ENCODE measurements at regions not wholly inside any gene's neighbourhood (a gene's known extent, or its start where the extent isn't known, plus 50 kb on each side); places are given as distances from the start of the nearest gene placed in this dataset.

DNA sequence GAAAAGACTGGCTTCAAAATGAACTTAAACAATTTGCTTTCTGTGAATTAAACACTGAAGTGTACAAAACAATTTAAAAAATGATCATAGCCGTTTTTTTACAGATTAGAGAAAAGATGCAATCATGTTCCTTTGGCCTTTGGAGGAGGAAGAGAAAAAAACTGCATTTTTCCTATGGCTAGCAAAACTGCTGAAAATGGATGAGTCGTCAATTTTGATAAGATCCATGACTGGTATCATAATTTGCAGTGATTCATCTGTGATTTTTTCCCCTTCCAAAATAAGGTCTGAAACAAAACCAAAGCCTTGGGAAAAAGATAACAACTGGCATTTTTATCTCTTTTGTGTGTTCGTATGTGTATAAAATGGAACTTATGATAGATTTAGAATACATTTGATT is 255.6 kb upstream of the SATB1 start:
- Histone ChIP-seq H3K9me3 (replicated peaks in 1 of 2; ENCODE audit: control insufficient read depth in 2 of 2, insufficient read depth in 1 of 2, low read depth in 1 of 2, low read length in 2 of 2) (peaks cover 0 to 2% of the 10 kb centered on the region in 2 donors), H4K91ac (ENCODE audit: low read depth, low read length, poor library complexity) (no peak overlapping the region), H3K14ac (ENCODE audit: low read length) (no peak overlapping the region), H2BK5ac (ENCODE audit: low read length) (no peak overlapping the region), H3K4me1 (ENCODE audit: control insufficient read depth in 2 of 2, insufficient read depth in 1 of 2, low read depth in 1 of 2, low read length in 2 of 2) (no peaks in the 10 kb centered on the region), H3K4me3 (ENCODE audit: low read length in 2 of 2) (no peak overlapping the region), H2BK12ac (ENCODE audit: low read length) (no peak overlapping the region), H3K18ac (ENCODE audit: low read length) (no peak overlapping the region), H4K8ac (ENCODE audit: low read depth, low read length) (no peak overlapping the region), H3K36me3 (replicated peaks in 1 of 2; ENCODE audit: control insufficient read depth in 2 of 2, insufficient read depth in 2 of 2, low read length in 2 of 2) (no peaks in the 10 kb centered on the region), H3K9ac (ENCODE audit: low read depth, low read length, poor library complexity) (no peak overlapping the region), H3K4me2 (ENCODE audit: insufficient read depth, low read length, poor library complexity, severe bottlenecking) (no peak overlapping the region), H3K27me3 (ENCODE audit: control insufficient read depth in 3 of 3, insufficient read depth in 3 of 3, low read depth in 1 of 3, low read length in 3 of 3) (no peaks in the 10 kb centered on the region), H2AFZ (ENCODE audit: low read length) (no peak overlapping the region), H2AK5ac (ENCODE audit: low read depth, low read length) (no peak overlapping the region), H3K27ac (replicated peaks; ENCODE audit: low read length) (no peak overlapping the region), H3K79me1 (ENCODE audit: low read depth, low read length) (no peaks in the 10 kb centered on the region), H2BK15ac (ENCODE audit: low read length) (no peak overlapping the region), H3K23ac (ENCODE audit: low read depth, low read length, poor library complexity) (no peak overlapping the region), H2BK120ac (ENCODE audit: low read depth, low read length) (no peak overlapping the region), H3K4ac (ENCODE audit: low read length) (no peak overlapping the region)
- WGBS, 2 donors (ENCODE audit: extremely low coverage in 2 of 2, insufficient read length in 2 of 2, insufficient replicate concordance in 1 of 2): no CpG with 5 or more reads among the region's 3 CpGs
- no peak for DNase-seq (ENCODE audit: low spot score)

DNA sequence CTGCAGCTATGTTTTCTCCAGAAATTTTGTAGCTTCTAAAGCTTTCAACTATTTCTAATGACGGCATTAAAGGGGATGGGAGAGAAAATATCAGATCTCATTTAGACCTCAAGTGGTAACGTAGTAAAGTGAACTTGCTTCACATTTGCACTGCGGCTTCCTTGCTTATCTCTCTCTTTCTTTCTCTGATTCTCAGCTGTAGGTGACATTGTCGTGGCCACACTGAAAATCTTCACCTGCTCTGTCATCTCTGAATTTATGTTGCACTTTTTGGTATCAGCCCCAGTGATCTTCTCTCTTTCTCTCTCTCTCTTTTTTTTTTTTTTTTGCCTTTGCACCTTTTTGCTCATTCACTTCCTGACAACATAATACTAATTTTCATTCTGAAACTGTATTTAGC is 254.1 kb upstream of the SATB1 start:
- H3K9ac ChIP-seq (ENCODE audit: low read depth, low read length, poor library complexity): no peak overlapping the region
- no peak overlapping the region for H2AK5ac ChIP-seq (ENCODE audit: low read depth, low read length)
- no peaks in the 10 kb centered on the region for H3K27me3 ChIP-seq (ENCODE audit: control insufficient read depth in 3 of 3, insufficient read depth in 3 of 3, low read depth in 1 of 3, low read length in 3 of 3)
- peaks cover 0 to 2% of the 10 kb centered on the region in 2 donors for H3K9me3 ChIP-seq (replicated peaks in 1 of 2; ENCODE audit: control insufficient read depth in 2 of 2, insufficient read depth in 1 of 2, low read depth in 1 of 2, low read length in 2 of 2)
- no peak overlapping the region for H3K4me2 ChIP-seq (ENCODE audit: insufficient read depth, low read length, poor library complexity, severe bottlenecking)
- H3K36me3 ChIP-seq (replicated peaks in 1 of 2; ENCODE audit: control insufficient read depth in 2 of 2, insufficient read depth in 2 of 2, low read length in 2 of 2): no peaks in the 10 kb centered on the region
- H3K4ac ChIP-seq (ENCODE audit: low read length): no peak overlapping the region
- H2AFZ ChIP-seq (ENCODE audit: low read length): no peak overlapping the region
- H4K91ac ChIP-seq (ENCODE audit: low read depth, low read length, poor library complexity): no peak overlapping the region
- no peak overlapping the region for H2BK5ac ChIP-seq (ENCODE audit: low read length)
- no peak overlapping the region for H2BK12ac ChIP-seq (ENCODE audit: low read length)
- H2BK120ac ChIP-seq (ENCODE audit: low read depth, low read length): no peak overlapping the region
- no peak overlapping the region for H3K18ac ChIP-seq (ENCODE audit: low read length)
- H3K79me1 ChIP-seq (ENCODE audit: low read depth, low read length): no peaks in the 10 kb centered on the region
- no CpG with 5 or more reads among the region's 4 CpGs for WGBS, 2 donors (ENCODE audit: extremely low coverage in 2 of 2, insufficient read length in 2 of 2, insufficient replicate concordance in 1 of 2)
- DNase-seq (ENCODE audit: low spot score): no peak
- no peak overlapping the region for H3K14ac ChIP-seq (ENCODE audit: low read length)
- H3K23ac ChIP-seq (ENCODE audit: low read depth, low read length, poor library complexity): no peak overlapping the region
- no peak overlapping the region for H4K8ac ChIP-seq (ENCODE audit: low read depth, low read length)
- H3K4me1 ChIP-seq (ENCODE audit: control insufficient read depth in 2 of 2, insufficient read depth in 1 of 2, low read depth in 1 of 2, low read length in 2 of 2): no peaks in the 10 kb centered on the region
- no peak overlapping the region for H3K4me3 ChIP-seq (ENCODE audit: low read length in 2 of 2)
- H2BK15ac ChIP-seq (ENCODE audit: low read length): no peak overlapping the region
- no peak overlapping the region for H3K27ac ChIP-seq (replicated peaks; ENCODE audit: low read length)

DNA sequence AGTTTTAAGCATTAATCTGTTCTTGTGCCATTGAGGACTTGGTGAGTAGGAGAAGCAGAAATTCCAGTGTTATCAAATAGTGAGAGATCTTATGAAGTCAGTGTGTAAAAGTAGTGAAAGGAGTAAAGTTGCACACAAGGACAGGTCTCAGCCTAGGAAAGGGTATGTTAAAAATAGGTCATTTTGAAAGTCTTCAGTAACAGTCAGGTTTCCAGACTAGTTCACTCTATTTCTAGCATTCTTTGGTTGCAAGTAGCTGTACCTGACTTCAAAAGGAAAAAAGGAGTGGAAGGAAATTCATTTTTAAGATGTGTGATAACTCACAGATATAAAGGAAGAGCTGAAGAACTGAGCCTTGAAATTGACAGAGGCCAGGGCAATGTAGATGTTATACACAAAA is 250.1 kb upstream of the SATB1 start:
- no peak overlapping the region for H2BK5ac ChIP-seq (ENCODE audit: low read length)
- no peak overlapping the region for H2BK15ac ChIP-seq (ENCODE audit: low read length)
- H4K8ac ChIP-seq (ENCODE audit: low read depth, low read length): no peak overlapping the region
- H3K23ac ChIP-seq (ENCODE audit: low read depth, low read length, poor library complexity): no peak overlapping the region
- H3K4me2 ChIP-seq (ENCODE audit: insufficient read depth, low read length, poor library complexity, severe bottlenecking): no peak overlapping the region
- no peak overlapping the region for H3K4ac ChIP-seq (ENCODE audit: low read length)
- H2BK12ac ChIP-seq (ENCODE audit: low read length): no peak overlapping the region
- no peak overlapping the region for H3K27ac ChIP-seq (replicated peaks; ENCODE audit: low read length)
- no peak for DNase-seq (ENCODE audit: low spot score)
- no peak overlapping the region for H3K9ac ChIP-seq (ENCODE audit: low read depth, low read length, poor library complexity)
- H2BK120ac ChIP-seq (ENCODE audit: low read depth, low read length): no peak overlapping the region
- H3K36me3 ChIP-seq (replicated peaks in 1 of 2; ENCODE audit: control insufficient read depth in 2 of 2, insufficient read depth in 2 of 2, low read length in 2 of 2): no peaks in the 10 kb centered on the region
- no peak overlapping the region for H3K18ac ChIP-seq (ENCODE audit: low read length)
- no peak overlapping the region for H3K14ac ChIP-seq (ENCODE audit: low read length)
- H3K4me1 ChIP-seq (ENCODE audit: control insufficient read depth in 2 of 2, insufficient read depth in 1 of 2, low read depth in 1 of 2, low read length in 2 of 2): no peaks in the 10 kb centered on the region
- no peaks in the 10 kb centered on the region for H3K27me3 ChIP-seq (ENCODE audit: control insufficient read depth in 3 of 3, insufficient read depth in 3 of 3, low read depth in 1 of 3, low read length in 3 of 3)
- H4K91ac ChIP-seq (ENCODE audit: low read depth, low read length, poor library complexity): no peak overlapping the region
- no peaks in the 10 kb centered on the region for H3K79me1 ChIP-seq (ENCODE audit: low read depth, low read length)
- no peaks in the 10 kb centered on the region for H3K9me3 ChIP-seq (replicated peaks in 1 of 2; ENCODE audit: control insufficient read depth in 2 of 2, insufficient read depth in 1 of 2, low read depth in 1 of 2, low read length in 2 of 2)
- no peak overlapping the region for H2AK5ac ChIP-seq (ENCODE audit: low read depth, low read length)
- H3K4me3 ChIP-seq (ENCODE audit: low read length in 2 of 2): no peak overlapping the region
- H2AFZ ChIP-seq (ENCODE audit: low read length): no peak overlapping the region

DNA sequence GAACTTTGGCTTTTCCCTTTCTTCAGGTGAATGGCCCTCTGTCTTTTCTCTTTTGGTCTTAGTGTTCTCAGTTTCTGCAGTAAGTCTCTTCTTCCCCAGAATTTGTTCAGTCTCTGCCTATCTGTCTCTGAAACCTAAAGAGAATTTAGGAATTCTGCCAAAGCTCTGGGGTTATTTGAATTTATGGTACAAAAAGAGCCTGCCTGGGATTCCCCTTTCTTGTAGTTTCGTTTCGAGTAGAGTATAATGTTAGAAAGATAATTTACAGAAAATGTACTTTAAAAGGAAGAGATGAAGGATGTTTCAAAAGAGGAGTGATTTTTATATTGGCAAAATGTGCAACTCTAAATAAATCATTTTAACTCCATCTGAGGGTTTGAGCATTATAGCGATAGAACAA is 247.4 kb upstream of the SATB1 start:
- no peak overlapping the region for H2AK5ac ChIP-seq (ENCODE audit: low read depth, low read length)
- H3K4me1 ChIP-seq (ENCODE audit: control insufficient read depth in 2 of 2, insufficient read depth in 1 of 2, low read depth in 1 of 2, low read length in 2 of 2): no peaks in the 10 kb centered on the region
- H3K9ac ChIP-seq (ENCODE audit: low read depth, low read length, poor library complexity): no peak overlapping the region
- no peaks in the 10 kb centered on the region for H3K36me3 ChIP-seq (replicated peaks in 1 of 2; ENCODE audit: control insufficient read depth in 2 of 2, insufficient read depth in 2 of 2, low read length in 2 of 2)
- no peak overlapping the region for H4K8ac ChIP-seq (ENCODE audit: low read depth, low read length)
- no peak overlapping the region for H3K27ac ChIP-seq (replicated peaks; ENCODE audit: low read length)
- no CpG with 5 or more reads among the region's 3 CpGs for WGBS, 2 donors (ENCODE audit: extremely low coverage in 2 of 2, insufficient read length in 2 of 2, insufficient replicate concordance in 1 of 2)
- DNase-seq (ENCODE audit: low spot score): no peak
- H2BK120ac ChIP-seq (ENCODE audit: low read depth, low read length): no peak overlapping the region
- H2BK12ac ChIP-seq (ENCODE audit: low read length): no peak overlapping the region
- no peak overlapping the region for H3K4ac ChIP-seq (ENCODE audit: low read length)
- no peak overlapping the region for H3K4me2 ChIP-seq (ENCODE audit: insufficient read depth, low read length, poor library complexity, severe bottlenecking)
- H2AFZ ChIP-seq (ENCODE audit: low read length): no peak overlapping the region
- H3K9me3 ChIP-seq (replicated peaks in 1 of 2; ENCODE audit: control insufficient read depth in 2 of 2, insufficient read depth in 1 of 2, low read depth in 1 of 2, low read length in 2 of 2): no peaks in the 10 kb centered on the region
- H3K79me1 ChIP-seq (ENCODE audit: low read depth, low read length): no peaks in the 10 kb centered on the region
- no peak overlapping the region for H3K4me3 ChIP-seq (ENCODE audit: low read length in 2 of 2)
- no peaks in the 10 kb centered on the region for H3K27me3 ChIP-seq (ENCODE audit: control insufficient read depth in 3 of 3, insufficient read depth in 3 of 3, low read depth in 1 of 3, low read length in 3 of 3)
- H3K14ac ChIP-seq (ENCODE audit: low read length): no peak overlapping the region
- no peak overlapping the region for H2BK15ac ChIP-seq (ENCODE audit: low read length)
- H4K91ac ChIP-seq (ENCODE audit: low read depth, low read length, poor library complexity): no peak overlapping the region
- H3K18ac ChIP-seq (ENCODE audit: low read length): no peak overlapping the region
- no peak overlapping the region for H2BK5ac ChIP-seq (ENCODE audit: low read length)
- no peak overlapping the region for H3K23ac ChIP-seq (ENCODE audit: low read depth, low read length, poor library complexity)

All from neuronal stem cell (in vitro differentiated cells).